K562 (cell line): ENCODE measurements at regions not wholly inside any gene's neighbourhood (a gene's known extent, or its start where the extent isn't known, plus 50 kb on each side); places are given as distances from the start of the nearest gene placed in this dataset.

ENCODE experiments used
- ATAC-seq: fragments of 200-7000 bp; cut with Tn5 transposase; 3 replicates; pipeline ENCODE4 v1.9.1; 2020; ENCODE audit warnings: moderate library complexity
- BruUV-seq: library from RNA; stranded (reverse); fragments of 400-500 nt; replicated peaks from 2 replicates; lab custom pipeline; 2021; lab: Mats Ljungman, UMichigan
- CTCF ChIA-PET: fragments of 300-600 bp; formaldehyde crosslinking; extraction: SDS; loops from one replicate; lab custom pipeline; 2021; ENCODE audit warnings: low intra/inter-chr PET ratio; lab: Yijun Ruan, JAX
- POLR2A ChIA-PET: fragments of 300-600, 350-650 bp; sonication (Branson Sonifier 250); formaldehyde crosslinking; extraction: SDS; loops from one replicate; lab custom pipeline; 2021; ENCODE audit warnings: antibody characterized with exemption, inconsistent platforms; lab: Yijun Ruan, JAX
- DNase-seq, 4 experiments: peaks; one replicate each; pipeline versions ENCODE4 v3.0.0 to v3.0.0-alpha.2; 2011 to 2018; ENCODE audit warnings: low spot score in 3 of 4, mixed read lengths in 3 of 4; ENCODE audit errors: extremely low read depth in 1 of 4
- FAIRE-seq: peaks from 2 replicates; lab custom pipeline; 2011; peaks lifted over from hg19 to GRCh38; lab: Jason Lieb, UNC
- H2AFZ ChIP-seq: 2 replicates; pipeline ENCODE4 v1.6.0; 2011; ENCODE audit warnings: low read depth, low read length, control low read depth, inconsistent platforms
- H3K27ac ChIP-seq: fragments of 200-600 bp; 3 replicates; pipeline ENCODE4 v1.8.0; 2011; ENCODE audit warnings: low read depth, mild to moderate bottlenecking, control low read depth, inconsistent platforms, low read length, moderate library complexity, mixed read lengths; ENCODE audit errors: extremely low read depth
- H3K27me3 ChIP-seq, 2 experiments: fragments of 300-600 bp in 1 of 2; 2 replicates in 1 of 2; 3 replicates in 1 of 2; pipeline versions ENCODE4 v1.6.0 to v1.8.0; 2011; ENCODE audit warnings: inconsistent platforms in 2 of 2, low read length in 2 of 2, mild to moderate bottlenecking in 1 of 2, mixed read lengths in 1 of 2, moderate library complexity in 1 of 2; ENCODE audit not compliant: control insufficient read depth in 2 of 2, insufficient read depth in 2 of 2
- H3K36me3 ChIP-seq: fragments of 300-600 bp; 3 replicates; pipeline ENCODE4 v1.8.0; 2011; ENCODE audit warnings: mild to moderate bottlenecking, low read length, inconsistent platforms; ENCODE audit not compliant: control insufficient read depth, insufficient read depth
- H3K4me1 ChIP-seq, 2 experiments: fragments of 200-600 bp in 1 of 2; replicated peaks in 1 of 2; 2 replicates in 1 of 2; 3 replicates in 1 of 2; pipeline versions ENCODE4 v1.5.1 to v1.8.0; 2011; ENCODE audit warnings: inconsistent platforms in 2 of 2, low read length in 2 of 2, mild to moderate bottlenecking in 1 of 2, mixed read lengths in 1 of 2, moderate library complexity in 1 of 2; ENCODE audit not compliant: control insufficient read depth in 2 of 2, insufficient read depth in 2 of 2
- H3K4me2 ChIP-seq: 2 replicates; pipeline ENCODE4 v1.6.1; 2011; ENCODE audit warnings: low read length, control low read depth, inconsistent platforms, mixed read lengths; ENCODE audit not compliant: insufficient read depth
- H3K4me3 ChIP-seq: fragments of 200-600 bp; sonication (generic), shearing (Covaris generic); 2 replicates; pipeline ENCODE4 v1.5.1; 2016; ENCODE audit warnings: control low read depth, inconsistent platforms
- H3K79me2 ChIP-seq: fragments of 200-600 bp; 3 replicates; pipeline ENCODE4 v1.8.0; 2011; ENCODE audit warnings: low read length, inconsistent platforms; ENCODE audit not compliant: control insufficient read depth, insufficient read depth
- H3K9ac ChIP-seq, 2 experiments: 2 replicates each; pipeline versions ENCODE4 v1.6.0 to v1.6.1; 2011; ENCODE audit warnings: low read depth in 2 of 2, low read length in 2 of 2, control low read depth in 1 of 2, inconsistent platforms in 1 of 2, mild to moderate bottlenecking in 1 of 2, mixed read lengths in 1 of 2; ENCODE audit not compliant: insufficient read depth in 1 of 2
- H3K9me1 ChIP-seq: one replicate; pipeline ENCODE4 v1.6.0; 2011; ENCODE audit warnings: inconsistent platforms, mild to moderate bottlenecking, low read length, moderate library complexity; ENCODE audit not compliant: control insufficient read depth, insufficient read depth
- H3K9me3 ChIP-seq: replicated peaks from 2 replicates; pipeline ENCODE4 v1.5.1; 2011; ENCODE audit warnings: low read depth, low read length, inconsistent platforms; ENCODE audit not compliant: control insufficient read depth, insufficient read depth
- H4K20me1 ChIP-seq: replicated peaks from 2 replicates; pipeline ENCODE4 v1.6.1; 2011; ENCODE audit warnings: low read length, inconsistent platforms, mixed read lengths; ENCODE audit not compliant: control insufficient read depth, insufficient read depth
- ZNF444 ChIP-seq: fragments of 250-450 bp; sonication (Bioruptor Pico); IDR thresholded peaks from 2 replicates; pipeline ENCODE4 v1.4.0; 2020; ENCODE audit warnings: mild to moderate bottlenecking, moderate library complexity
- in situ Hi-C: fragments of 300-500 bp; cut with MboI; formaldehyde crosslinking; loops from 4 replicates; pipeline ENCODE4 v1.15.0; 2018; ENCODE audit warnings: inconsistent platforms, mixed read lengths
- intact Hi-C: fragments of 100-400 bp; cut with micrococcal nuclease; formaldehyde crosslinking; loops from 2 replicates; pipeline ENCODE4 v1.14.2; 2022
- TF ChIP-seq, protein P1 (sequence below): sonication (generic); formaldehyde crosslinking; IDR thresholded peaks from 2 replicates; pipeline ENCODE4 v1.8.0; 2022; ENCODE audit warnings: mild to moderate bottlenecking, missing genetic modification reagents

- TF ChIP-seq, protein P1, sequence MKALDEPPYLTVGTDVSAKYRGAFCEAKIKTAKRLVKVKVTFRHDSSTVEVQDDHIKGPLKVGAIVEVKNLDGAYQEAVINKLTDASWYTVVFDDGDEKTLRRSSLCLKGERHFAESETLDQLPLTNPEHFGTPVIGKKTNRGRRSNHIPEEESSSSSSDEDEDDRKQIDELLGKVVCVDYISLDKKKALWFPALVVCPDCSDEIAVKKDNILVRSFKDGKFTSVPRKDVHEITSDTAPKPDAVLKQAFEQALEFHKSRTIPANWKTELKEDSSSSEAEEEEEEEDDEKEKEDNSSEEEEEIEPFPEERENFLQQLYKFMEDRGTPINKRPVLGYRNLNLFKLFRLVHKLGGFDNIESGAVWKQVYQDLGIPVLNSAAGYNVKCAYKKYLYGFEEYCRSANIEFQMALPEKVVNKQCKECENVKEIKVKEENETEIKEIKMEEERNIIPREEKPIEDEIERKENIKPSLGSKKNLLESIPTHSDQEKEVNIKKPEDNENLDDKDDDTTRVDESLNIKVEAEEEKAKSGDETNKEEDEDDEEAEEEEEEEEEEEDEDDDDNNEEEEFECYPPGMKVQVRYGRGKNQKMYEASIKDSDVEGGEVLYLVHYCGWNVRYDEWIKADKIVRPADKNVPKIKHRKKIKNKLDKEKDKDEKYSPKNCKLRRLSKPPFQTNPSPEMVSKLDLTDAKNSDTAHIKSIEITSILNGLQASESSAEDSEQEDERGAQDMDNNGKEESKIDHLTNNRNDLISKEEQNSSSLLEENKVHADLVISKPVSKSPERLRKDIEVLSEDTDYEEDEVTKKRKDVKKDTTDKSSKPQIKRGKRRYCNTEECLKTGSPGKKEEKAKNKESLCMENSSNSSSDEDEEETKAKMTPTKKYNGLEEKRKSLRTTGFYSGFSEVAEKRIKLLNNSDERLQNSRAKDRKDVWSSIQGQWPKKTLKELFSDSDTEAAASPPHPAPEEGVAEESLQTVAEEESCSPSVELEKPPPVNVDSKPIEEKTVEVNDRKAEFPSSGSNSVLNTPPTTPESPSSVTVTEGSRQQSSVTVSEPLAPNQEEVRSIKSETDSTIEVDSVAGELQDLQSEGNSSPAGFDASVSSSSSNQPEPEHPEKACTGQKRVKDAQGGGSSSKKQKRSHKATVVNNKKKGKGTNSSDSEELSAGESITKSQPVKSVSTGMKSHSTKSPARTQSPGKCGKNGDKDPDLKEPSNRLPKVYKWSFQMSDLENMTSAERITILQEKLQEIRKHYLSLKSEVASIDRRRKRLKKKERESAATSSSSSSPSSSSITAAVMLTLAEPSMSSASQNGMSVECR = no peak
Measured at GRCh38 chr3:103105206-103105605, 670.4 kb downstream of the ZPLD1 start (continued).

GRCh38 chr3:103112273-103112672, 677.5 kb downstream of the ZPLD1 start:
- BruUV-seq = no TSS peak
- ATAC-seq (no peak), FAIRE-seq (no peak), DNase-seq (no peak)
- POLR2A ChIA-PET = no interaction called here
- no peaks in the 10 kb centered on the region for H3K9me1 ChIP-seq
- CTCF ChIA-PET = no interaction called here
- no peak for TF ChIP-seq ZNF444 (CRISPR knock-in tag)
- H3K27ac ChIP-seq = no peak overlapping the region
- in situ Hi-C loops (no loop called here), intact Hi-C loops (no loop called here)
- H3K9me3 ChIP-seq = no peaks in the 10 kb centered on the region
- H3K4me2 ChIP-seq = no peak overlapping the region
- no peaks in the 10 kb centered on the region for H3K79me2 ChIP-seq
- no peaks in the 10 kb centered on the region for H3K4me1 ChIP-seq
- H2AFZ ChIP-seq = no peak overlapping the region
- no peak overlapping the region for H3K9ac ChIP-seq
- no peaks in the 10 kb centered on the region for H3K27me3 ChIP-seq
- no peaks in the 10 kb centered on the region for H4K20me1 ChIP-seq
- no peak overlapping the region for H3K4me3 ChIP-seq
- no peaks in the 10 kb centered on the region for H3K36me3 ChIP-seq
